ENCODE measurements at regions not wholly inside any gene's neighbourhood (a gene's known extent, or its start where the extent isn't known, plus 50 kb on each side); places are given as distances from the start of the nearest gene placed in this dataset.

- no peaks in the 10 kb centered on the region for H3K27me3 ChIP-seq (ENCODE audit: control insufficient read depth, low read length)
- H3K36me3 ChIP-seq (ENCODE audit: control insufficient read depth, low read length), result no peaks in the 10 kb centered on the region
- no peaks in the 10 kb centered on the region for H3K79me2 ChIP-seq (ENCODE audit: control insufficient read depth, low read length)
- no peak overlapping the region for H3K4me3 ChIP-seq (ENCODE audit: low read length)
- no peaks in the 10 kb centered on the region for H3K9me2 ChIP-seq (replicated peaks; ENCODE audit: control insufficient read depth, low read length)
- H3K4me2 ChIP-seq (ENCODE audit: low read length), result no peak overlapping the region
- no peaks in the 10 kb centered on the region for H3K4me1 ChIP-seq (ENCODE audit: control insufficient read depth, low read length)
- no peak for TF ChIP-seq EZH2phosphoT487 (IDR thresholded peaks at IDR 0.05; ENCODE audit: borderline replicate concordance, low read length)
- no peak for TF ChIP-seq CTCF (IDR thresholded peaks at IDR 0.05; ENCODE audit: low read depth, low read length, poor library complexity, severe bottlenecking)
- H3F3A ChIP-seq (ENCODE audit: control insufficient read depth, insufficient read depth), result no peaks in the 10 kb centered on the region
- no peaks in the 10 kb centered on the region for H3K9me3 ChIP-seq (ENCODE audit: control insufficient read depth, insufficient read depth, low read length)
- H3K27ac ChIP-seq (ENCODE audit: low read depth, low read length), result no peak overlapping the region
- H4K20me1 ChIP-seq (ENCODE audit: control insufficient read depth, insufficient read depth, low read depth, low read length), result no peaks in the 10 kb centered on the region
These were observed 144.1 kb upstream of the PRICKLE2 start for GRCh38 chr3:64369390-64369789.

- Histone ChIP-seq H3K9me2 (replicated peaks; ENCODE audit: control insufficient read depth, low read length) (no peaks in the 10 kb centered on the region), H3F3A (ENCODE audit: control insufficient read depth, insufficient read depth) (no peaks in the 10 kb centered on the region), H3K27ac (ENCODE audit: low read depth, low read length) (no peak overlapping the region), H3K36me3 (ENCODE audit: control insufficient read depth, low read length) (no peaks in the 10 kb centered on the region), H3K4me2 (ENCODE audit: low read length) (no peak overlapping the region), H3K79me2 (ENCODE audit: control insufficient read depth, low read length) (no peaks in the 10 kb centered on the region), H3K27me3 (ENCODE audit: control insufficient read depth, low read length) (no peaks in the 10 kb centered on the region), H4K20me1 (ENCODE audit: control insufficient read depth, insufficient read depth, low read depth, low read length) (no peaks in the 10 kb centered on the region), H3K4me1 (ENCODE audit: control insufficient read depth, low read length) (no peaks in the 10 kb centered on the region), H3K9me3 (ENCODE audit: control insufficient read depth, insufficient read depth, low read length) (no peaks in the 10 kb centered on the region), H3K4me3 (ENCODE audit: low read length) (no peak overlapping the region)
- no peak for TF ChIP-seq CTCF (IDR thresholded peaks at IDR 0.05; ENCODE audit: low read depth, low read length, poor library complexity, severe bottlenecking)
- TF ChIP-seq EZH2phosphoT487 (IDR thresholded peaks at IDR 0.05; ENCODE audit: borderline replicate concordance, low read length), result no peak
These were observed 143.2 kb upstream of the PRICKLE2 start for GRCh38 chr3:64368257-64369020.

GRCh38 chr3:64365877-64366276 is 140.6 kb upstream of the PRICKLE2 start:
- H3K4me2 ChIP-seq (ENCODE audit: low read length), result no peak overlapping the region
- no peaks in the 10 kb centered on the region for H3K79me2 ChIP-seq (ENCODE audit: control insufficient read depth, low read length)
- TF ChIP-seq EZH2phosphoT487 (IDR thresholded peaks at IDR 0.05; ENCODE audit: borderline replicate concordance, low read length) (no peak), CTCF (IDR thresholded peaks at IDR 0.05; ENCODE audit: low read depth, low read length, poor library complexity, severe bottlenecking) (no peak)
- H3K36me3 ChIP-seq (ENCODE audit: control insufficient read depth, low read length), result no peaks in the 10 kb centered on the region
- no peaks in the 10 kb centered on the region for H3K27me3 ChIP-seq (ENCODE audit: control insufficient read depth, low read length)
- H4K20me1 ChIP-seq (ENCODE audit: control insufficient read depth, insufficient read depth, low read depth, low read length), result no peaks in the 10 kb centered on the region
- H3F3A ChIP-seq (ENCODE audit: control insufficient read depth, insufficient read depth), result no peaks in the 10 kb centered on the region
- no peak overlapping the region for H3K4me3 ChIP-seq (ENCODE audit: low read length)
- no peaks in the 10 kb centered on the region for H3K9me3 ChIP-seq (ENCODE audit: control insufficient read depth, insufficient read depth, low read length)
- H3K9me2 ChIP-seq (replicated peaks; ENCODE audit: control insufficient read depth, low read length), result no peaks in the 10 kb centered on the region
- no peaks in the 10 kb centered on the region for H3K4me1 ChIP-seq (ENCODE audit: control insufficient read depth, low read length)
- H3K27ac ChIP-seq (ENCODE audit: low read depth, low read length), result no peak overlapping the region
